ENCODE measurements at regions not wholly inside any gene's neighbourhood (a gene's known extent, or its start where the extent isn't known, plus 50 kb on each side); places are given as distances from the start of the nearest gene placed in this dataset.

GRCh38 chr7:31437250-31437865 is 76.5 kb upstream of the ITPRID1 start:
- TF ChIP-seq, protein P1, sequence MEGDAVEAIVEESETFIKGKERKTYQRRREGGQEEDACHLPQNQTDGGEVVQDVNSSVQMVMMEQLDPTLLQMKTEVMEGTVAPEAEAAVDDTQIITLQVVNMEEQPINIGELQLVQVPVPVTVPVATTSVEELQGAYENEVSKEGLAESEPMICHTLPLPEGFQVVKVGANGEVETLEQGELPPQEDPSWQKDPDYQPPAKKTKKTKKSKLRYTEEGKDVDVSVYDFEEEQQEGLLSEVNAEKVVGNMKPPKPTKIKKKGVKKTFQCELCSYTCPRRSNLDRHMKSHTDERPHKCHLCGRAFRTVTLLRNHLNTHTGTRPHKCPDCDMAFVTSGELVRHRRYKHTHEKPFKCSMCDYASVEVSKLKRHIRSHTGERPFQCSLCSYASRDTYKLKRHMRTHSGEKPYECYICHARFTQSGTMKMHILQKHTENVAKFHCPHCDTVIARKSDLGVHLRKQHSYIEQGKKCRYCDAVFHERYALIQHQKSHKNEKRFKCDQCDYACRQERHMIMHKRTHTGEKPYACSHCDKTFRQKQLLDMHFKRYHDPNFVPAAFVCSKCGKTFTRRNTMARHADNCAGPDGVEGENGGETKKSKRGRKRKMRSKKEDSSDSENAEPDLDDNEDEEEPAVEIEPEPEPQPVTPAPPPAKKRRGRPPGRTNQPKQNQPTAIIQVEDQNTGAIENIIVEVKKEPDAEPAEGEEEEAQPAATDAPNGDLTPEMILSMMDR (conservative IDR thresholded peaks at IDR 0.05; ENCODE audit: low read depth, low read length), result no peak
- H3K4me3 ChIP-seq (ENCODE audit: low read depth, low read length), result no peak overlapping the region
- DNase-seq (ENCODE audit: low read depth), result no peak

- no peak for DNase-seq (ENCODE audit: low read depth)
- no peak overlapping the region for H3K4me3 ChIP-seq (ENCODE audit: low read depth, low read length)
- TF ChIP-seq, protein P1 (conservative IDR thresholded peaks at IDR 0.05; ENCODE audit: low read depth, low read length), result no peak
Observed at GRCh38 chr7:31439165-31439564, 74.7 kb upstream of the ITPRID1 start.

DNA sequence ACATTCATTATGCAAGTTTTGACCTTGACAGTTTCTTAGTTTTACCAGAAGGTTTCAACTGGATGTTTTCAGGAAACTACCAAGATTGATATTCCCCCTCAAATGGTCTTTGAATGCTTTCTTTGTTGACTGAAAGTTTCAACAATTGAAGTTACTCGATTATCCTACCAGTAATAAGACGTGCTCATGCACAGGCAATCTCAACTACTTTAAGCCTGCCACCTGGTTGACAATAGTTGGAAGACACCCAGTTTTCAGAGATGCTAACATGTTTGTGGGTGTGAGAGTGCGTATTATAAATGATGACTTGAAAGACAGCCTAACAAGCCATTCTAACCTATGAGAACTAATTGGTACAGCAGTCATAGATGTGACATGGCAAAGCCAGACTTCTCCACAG is 73.4 kb upstream of the ITPRID1 start:
- TF ChIP-seq, protein P1 (conservative IDR thresholded peaks at IDR 0.05; ENCODE audit: low read depth, low read length), result no peak
- H3K4me3 ChIP-seq (ENCODE audit: low read depth, low read length), result no peak overlapping the region
- no peak for DNase-seq (ENCODE audit: low read depth)

DNA sequence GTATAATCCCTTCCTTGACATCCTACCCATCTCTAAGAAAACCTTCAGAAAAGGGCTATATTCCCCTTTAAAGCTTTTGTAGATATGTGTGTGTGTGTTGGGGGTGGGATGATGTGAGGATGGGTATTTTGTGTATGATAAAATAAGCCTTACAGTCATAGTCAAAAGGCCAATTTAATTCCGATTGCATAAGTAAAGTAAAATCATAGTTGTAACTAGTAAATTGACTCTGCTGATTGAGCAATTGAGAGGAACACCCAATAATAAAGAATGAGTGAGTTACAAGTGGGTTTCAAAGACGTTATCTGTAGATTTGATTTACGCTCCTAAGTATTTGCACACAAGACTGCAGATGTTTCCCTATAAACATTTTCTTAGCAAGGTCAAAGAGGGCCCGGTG is 71.3 kb upstream of the ITPRID1 start:
- H3K4me3 ChIP-seq (ENCODE audit: low read depth, low read length), result no peak overlapping the region
- no peak for DNase-seq (ENCODE audit: low read depth)
- TF ChIP-seq, protein P1 (conservative IDR thresholded peaks at IDR 0.05; ENCODE audit: low read depth, low read length), result no peak

DNA sequence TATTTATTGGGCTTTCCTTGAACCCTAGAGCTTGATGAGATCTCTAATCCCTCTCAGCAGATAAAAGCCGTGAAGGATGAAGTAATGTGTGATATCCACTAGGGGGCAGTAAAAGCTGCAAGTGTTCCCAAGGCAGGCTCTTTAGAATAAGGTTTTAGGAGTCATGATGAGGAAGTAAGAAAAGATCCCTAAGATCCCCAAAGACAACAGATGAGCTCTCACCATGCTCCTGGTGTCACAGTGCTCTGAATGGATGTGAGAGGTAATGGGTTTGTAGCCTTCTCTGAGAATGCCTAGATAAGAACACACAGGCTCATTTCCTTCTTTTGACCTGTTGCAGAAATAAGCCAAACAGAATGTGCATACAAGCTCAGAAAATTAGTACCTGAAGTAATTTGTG is 70.4 kb upstream of the ITPRID1 start:
- H3K4me3 ChIP-seq (ENCODE audit: low read depth, low read length), result no peak overlapping the region
- TF ChIP-seq, protein P1 (conservative IDR thresholded peaks at IDR 0.05; ENCODE audit: low read depth, low read length), result peak; percentile 88
- DNase-seq (ENCODE audit: low read depth), result peak; percentile 18

GRCh38 chr7:31444196-31444595 is 69.7 kb upstream of the ITPRID1 start:
- TF ChIP-seq, protein P1 (conservative IDR thresholded peaks at IDR 0.05; ENCODE audit: low read depth, low read length), result no peak
- no peak overlapping the region for H3K4me3 ChIP-seq (ENCODE audit: low read depth, low read length)
- DNase-seq (ENCODE audit: low read depth), result no peak

- no peak for DNase-seq (ENCODE audit: low read depth)
- TF ChIP-seq, protein P1 (conservative IDR thresholded peaks at IDR 0.05; ENCODE audit: low read depth, low read length), result no peak
- H3K4me3 ChIP-seq (ENCODE audit: low read depth, low read length), result no peak overlapping the region
Observed at GRCh38 chr7:31445686-31446355, 68.1 kb upstream of the ITPRID1 start.

Measured in epithelial cell of proximal tubule (primary cell).